H9 (cell line): ENCODE measurements at regions not wholly inside any gene's neighbourhood (a gene's known extent, or its start where the extent isn't known, plus 50 kb on each side); places are given as distances from the start of the nearest gene placed in this dataset.

Source experiments
- DNase-seq: peaks from one replicate; pipeline ENCODE4 v3.0.0-alpha.2; 2017
- H2AFZ ChIP-seq: one replicate; pipeline ENCODE4 v1.6.1; 2013; ENCODE audit warnings: mild to moderate bottlenecking, low read length, control low read depth, moderate library complexity
- H2AK5ac ChIP-seq: 2 replicates; pipeline ENCODE4 v1.6.1; 2013; ENCODE audit warnings: low read length, control low read depth, mixed read lengths; ENCODE audit not compliant: insufficient read length
- H2BK120ac ChIP-seq: one replicate; pipeline ENCODE4 v1.6.1; 2013; ENCODE audit warnings: low read depth, mild to moderate bottlenecking, low read length, control low read depth, inconsistent platforms; ENCODE audit not compliant: poor library complexity, severe bottlenecking
- H2BK12ac ChIP-seq: 2 replicates; pipeline ENCODE4 v1.6.1; 2013; ENCODE audit warnings: low read length, control low read depth, mixed read lengths, low read depth; ENCODE audit not compliant: insufficient read length
- H2BK15ac ChIP-seq: 2 replicates; pipeline ENCODE4 v1.6.1; 2013; ENCODE audit warnings: low read depth, low read length, control low read depth
- H2BK20ac ChIP-seq: one replicate; pipeline ENCODE4 v1.6.1; 2013; ENCODE audit warnings: low read depth, mild to moderate bottlenecking, low read length, control low read depth, inconsistent platforms; ENCODE audit not compliant: poor library complexity, severe bottlenecking
- H2BK5ac ChIP-seq: 2 replicates; pipeline ENCODE4 v1.6.1; 2013; ENCODE audit warnings: low read length, control low read depth, mixed read lengths; ENCODE audit not compliant: insufficient read length
- H3K14ac ChIP-seq: 2 replicates; pipeline ENCODE4 v1.6.1; 2013; ENCODE audit warnings: low read length, control low read depth; ENCODE audit not compliant: insufficient read depth
- H3K18ac ChIP-seq: 2 replicates; pipeline ENCODE4 v1.6.1; 2013; ENCODE audit warnings: low read depth, mild to moderate bottlenecking, mixed read lengths, low read length, control low read depth; ENCODE audit not compliant: insufficient read length
- H3K23ac ChIP-seq: 2 replicates; pipeline ENCODE4 v1.6.1; 2013; ENCODE audit warnings: low read length, control low read depth, mixed read lengths, low read depth; ENCODE audit not compliant: insufficient read length
- H3K23me2 ChIP-seq: 2 replicates; pipeline ENCODE4 v1.6.1; 2013; ENCODE audit warnings: low read depth, mild to moderate bottlenecking, mixed read lengths, low read length, control low read depth; ENCODE audit not compliant: insufficient read length, poor library complexity, severe bottlenecking
- H3K27ac ChIP-seq: 2 replicates; pipeline ENCODE4 v1.5.1; 2013; ENCODE audit warnings: low read length, control low read depth, mixed read lengths, low read depth; ENCODE audit not compliant: insufficient read length
- H3K27me3 ChIP-seq: 2 replicates; pipeline ENCODE4 v1.6.1; 2013; ENCODE audit warnings: low read length, control low read depth, inconsistent platforms; ENCODE audit not compliant: insufficient read depth
- H3K4ac ChIP-seq: 2 replicates; pipeline ENCODE4 v1.6.1; 2013; ENCODE audit warnings: low read depth, mild to moderate bottlenecking, control low read depth, inconsistent platforms, low read length, moderate library complexity
- H3K4me1 ChIP-seq: 2 replicates; pipeline ENCODE4 v1.6.1; 2013; ENCODE audit warnings: low read length, control low read depth, inconsistent platforms; ENCODE audit not compliant: insufficient read depth
- H3K4me2 ChIP-seq: 2 replicates; pipeline ENCODE4 v1.6.1; 2013; ENCODE audit warnings: low read length, control low read depth, mixed read lengths; ENCODE audit not compliant: insufficient read length, insufficient read depth
- H3K56ac ChIP-seq: 2 replicates; pipeline ENCODE4 v1.6.1; 2013; ENCODE audit warnings: low read depth, mild to moderate bottlenecking, mixed read lengths, low read length, control low read depth; ENCODE audit not compliant: insufficient read length
- H3K79me1 ChIP-seq: 2 replicates; pipeline ENCODE4 v1.6.1; 2013; ENCODE audit warnings: low read depth, mild to moderate bottlenecking, moderate library complexity, low read length, control low read depth, inconsistent platforms; ENCODE audit not compliant: insufficient read depth, poor library complexity, severe bottlenecking
- H3K79me2 ChIP-seq: 2 replicates; pipeline ENCODE4 v1.6.1; 2013; ENCODE audit warnings: low read length, control low read depth, inconsistent platforms; ENCODE audit not compliant: insufficient read depth
- H3K9ac ChIP-seq: 2 replicates; pipeline ENCODE4 v1.6.1; 2013; ENCODE audit warnings: low read length, control low read depth, mixed read lengths; ENCODE audit not compliant: insufficient read length; ENCODE audit errors: extremely low read depth
- H3K9me3 ChIP-seq: one replicate; pipeline ENCODE4 v1.6.1; 2013; ENCODE audit warnings: low read depth, low read length, inconsistent platforms; ENCODE audit not compliant: control insufficient read depth
- H3T11ph ChIP-seq: one replicate; pipeline ENCODE4 v1.6.1; 2013; ENCODE audit warnings: mild to moderate bottlenecking, low read length, control low read depth, inconsistent platforms
- H4K20me1 ChIP-seq: one replicate; pipeline ENCODE4 v1.6.1; 2013; ENCODE audit not compliant: control insufficient read depth, insufficient read length, insufficient read depth
- H4K5ac ChIP-seq: 2 replicates; pipeline ENCODE4 v1.6.1; 2013; ENCODE audit warnings: low read depth, mild to moderate bottlenecking, mixed read lengths, low read length, control low read depth; ENCODE audit not compliant: insufficient read length
- H4K8ac ChIP-seq: replicated peaks from 2 replicates; pipeline ENCODE4 v1.6.1; 2013; ENCODE audit warnings: low read length, control low read depth, mixed read lengths, low read depth; ENCODE audit not compliant: insufficient read length
- H4K91ac ChIP-seq: 2 replicates; pipeline ENCODE4 v1.6.1; 2013; ENCODE audit warnings: low read depth, mild to moderate bottlenecking, moderate library complexity, mixed read lengths, low read length, control low read depth; ENCODE audit not compliant: insufficient read length
- H3K27ac Mint-ChIP-seq, 3 experiments: 2 replicates in 2 of 3; 3 replicates in 1 of 3; pipeline ENCODE4 v1.8.0; 2020 to 2021; ENCODE audit warnings: mixed read lengths in 3 of 3, mild to moderate bottlenecking in 1 of 3, moderate library complexity in 1 of 3
- H3K27me3 Mint-ChIP-seq: 2 replicates; pipeline ENCODE4 v1.8.0; 2021; ENCODE audit warnings: low read depth, mild to moderate bottlenecking, moderate library complexity, mixed read lengths
- H3K36me3 Mint-ChIP-seq, 3 experiments: 2 replicates in 2 of 3; 3 replicates in 1 of 3; pipeline ENCODE4 v1.8.0; 2020 to 2021; ENCODE audit warnings: low read depth in 3 of 3, mixed read lengths in 3 of 3; ENCODE audit not compliant: insufficient read depth in 1 of 3
- H3K4me1 Mint-ChIP-seq, 2 experiments: 2 replicates each; pipeline ENCODE4 v1.8.0; 2020; ENCODE audit warnings: mixed read lengths in 2 of 2
- H3K4me3 Mint-ChIP-seq, 2 experiments: 2 replicates in 1 of 2; 3 replicates in 1 of 2; pipeline ENCODE4 v1.8.0; 2020 to 2021; ENCODE audit warnings: mild to moderate bottlenecking in 2 of 2, mixed read lengths in 2 of 2, moderate library complexity in 1 of 2
- H3K9me3 Mint-ChIP-seq, 2 experiments: 2 replicates in 1 of 2; 3 replicates in 1 of 2; pipeline ENCODE4 v1.8.0; 2020; ENCODE audit warnings: mild to moderate bottlenecking in 2 of 2, mixed read lengths in 2 of 2, moderate library complexity in 1 of 2
- WGBS: extraction: QIAGEN DNeasy Blood & Tissue Kit; methylation state at CpG from one replicate; pipeline ENCODE4 v1.1.7; 2013; ENCODE audit warnings: missing lambda C conversion rate, low lambda C conversion rate, mixed read lengths; ENCODE audit not compliant: insufficient read length; ENCODE audit errors: extremely low coverage; 5-methylcytosine and 5-hydroxymethylcytosine counted together
- TF ChIP-seq, protein P1 (sequence below): fragments of 200-600 bp; sonication (generic); conservative IDR thresholded peaks from 3 replicates; pipeline ENCODE4 v1.8.0; 2021; ENCODE audit warnings: antibody characterized with exemption, mild to moderate bottlenecking

DNA sequence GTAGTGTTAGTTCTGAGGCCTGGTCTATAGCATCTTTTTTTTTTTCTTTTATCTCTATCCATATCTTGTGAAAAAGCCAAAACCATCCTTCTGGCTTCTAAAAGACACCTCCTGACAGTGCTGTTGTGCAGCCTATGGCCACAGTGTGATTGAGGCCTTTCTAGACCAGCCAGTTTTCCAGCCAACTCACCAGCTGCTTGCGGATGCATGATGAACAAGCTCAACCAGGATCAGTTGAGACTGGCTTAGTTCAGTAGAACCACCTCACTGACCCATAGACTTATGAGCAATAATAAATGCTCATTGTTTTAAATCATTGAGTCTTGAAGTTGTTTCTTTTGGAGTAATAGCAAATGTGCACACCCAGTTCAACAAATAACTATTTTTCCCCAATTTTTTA, 296.9 kb downstream of the FAM170A start:
- no CpG with 5 or more reads among the region's 1 CpG for WGBS
- TF ChIP-seq, protein P1, sequence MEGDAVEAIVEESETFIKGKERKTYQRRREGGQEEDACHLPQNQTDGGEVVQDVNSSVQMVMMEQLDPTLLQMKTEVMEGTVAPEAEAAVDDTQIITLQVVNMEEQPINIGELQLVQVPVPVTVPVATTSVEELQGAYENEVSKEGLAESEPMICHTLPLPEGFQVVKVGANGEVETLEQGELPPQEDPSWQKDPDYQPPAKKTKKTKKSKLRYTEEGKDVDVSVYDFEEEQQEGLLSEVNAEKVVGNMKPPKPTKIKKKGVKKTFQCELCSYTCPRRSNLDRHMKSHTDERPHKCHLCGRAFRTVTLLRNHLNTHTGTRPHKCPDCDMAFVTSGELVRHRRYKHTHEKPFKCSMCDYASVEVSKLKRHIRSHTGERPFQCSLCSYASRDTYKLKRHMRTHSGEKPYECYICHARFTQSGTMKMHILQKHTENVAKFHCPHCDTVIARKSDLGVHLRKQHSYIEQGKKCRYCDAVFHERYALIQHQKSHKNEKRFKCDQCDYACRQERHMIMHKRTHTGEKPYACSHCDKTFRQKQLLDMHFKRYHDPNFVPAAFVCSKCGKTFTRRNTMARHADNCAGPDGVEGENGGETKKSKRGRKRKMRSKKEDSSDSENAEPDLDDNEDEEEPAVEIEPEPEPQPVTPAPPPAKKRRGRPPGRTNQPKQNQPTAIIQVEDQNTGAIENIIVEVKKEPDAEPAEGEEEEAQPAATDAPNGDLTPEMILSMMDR = no peak

More for the DNA sequence above, 296.9 kb downstream of the FAM170A start:
- H3K4me3 Mint-ChIP-seq = no peak overlapping the region
- Histone ChIP-seq H2BK5ac (no peak overlapping the region), H2AFZ (no peak overlapping the region), H3K18ac (no peak overlapping the region), H2BK20ac (no peak overlapping the region), H3K23ac (no peak overlapping the region), H3K79me1 (no peaks in the 10 kb centered on the region), H4K91ac (no peak overlapping the region), H2BK12ac (no peak overlapping the region), H3K4ac (no peak overlapping the region), H3K27ac (no peak overlapping the region), H3K79me2 (no peaks in the 10 kb centered on the region), H3K9me3 (no peaks in the 10 kb centered on the region), H4K8ac (no peak overlapping the region), H3K56ac (no peak overlapping the region), H3K23me2 (no peaks in the 10 kb centered on the region), H3K27me3 (no peaks in the 10 kb centered on the region), H2AK5ac (no peak overlapping the region), H3K4me1 (no peaks in the 10 kb centered on the region), H3K14ac (no peak overlapping the region), H3T11ph (no peak overlapping the region), H3K9ac (no peak overlapping the region), H2BK15ac (no peak overlapping the region), H4K20me1 (no peaks in the 10 kb centered on the region), H3K4me2 (no peak overlapping the region), H2BK120ac (no peak overlapping the region), H4K5ac (no peak overlapping the region)
- no peak for DNase-seq
- peaks cover 0 to 2% of the 10 kb centered on the region in 2 experiments; a peak in 1 of 5 replicates for H3K9me3 Mint-ChIP-seq
- no peaks in the 10 kb centered on the region for H3K36me3 Mint-ChIP-seq
- no peaks in the 10 kb centered on the region for H3K4me1 Mint-ChIP-seq
- no peak overlapping the region for H3K27ac Mint-ChIP-seq
- H3K27me3 Mint-ChIP-seq = no peaks in the 10 kb centered on the region
